ENCODE measurements at regions not wholly inside any gene's neighbourhood (a gene's known extent, or its start where the extent isn't known, plus 50 kb on each side); places are given as distances from the start of the nearest gene placed in this dataset.

GRCh38 chr2:37541516-37541915, 129.9 kb downstream of the CDC42EP3 start:
- DNase-seq (ENCODE audit: low read depth in 1 of 2, low spot score in 1 of 2) = no peak

GRCh38 chr2:37543999-37544557, 127.4 kb downstream of the CDC42EP3 start:
- no peak for DNase-seq (ENCODE audit: low read depth in 1 of 2, low spot score in 1 of 2)

- no peak for DNase-seq (ENCODE audit: low read depth in 1 of 2, low spot score in 1 of 2)
Measured at GRCh38 chr2:37544591-37545031, 126.8 kb downstream of the CDC42EP3 start.

GRCh38 chr2:37549598-37549997, 121.8 kb downstream of the CDC42EP3 start:
- no peak for DNase-seq (ENCODE audit: low read depth in 1 of 2, low spot score in 1 of 2)

- DNase-seq (ENCODE audit: low read depth in 1 of 2, low spot score in 1 of 2) = no peak
Measured at GRCh38 chr2:37550190-37550589, 121.3 kb downstream of the CDC42EP3 start.

- no peak for DNase-seq (ENCODE audit: low read depth in 1 of 2, low spot score in 1 of 2)
Measured at GRCh38 chr2:37551783-37552182, 119.7 kb downstream of the CDC42EP3 start.

GRCh38 chr2:37552339-37552738, 119.1 kb downstream of the CDC42EP3 start:
- DNase-seq (ENCODE audit: low read depth in 1 of 2, low spot score in 1 of 2) = no peak

GRCh38 chr2:37553411-37554154, 117.9 kb downstream of the CDC42EP3 start:
- DNase-seq (ENCODE audit: low read depth in 1 of 2, low spot score in 1 of 2) = no peak

- DNase-seq (ENCODE audit: low read depth in 1 of 2, low spot score in 1 of 2) = no peak
Measured at GRCh38 chr2:37554155-37554510, 117.3 kb downstream of the CDC42EP3 start.

GRCh38 chr2:37554687-37555086, 116.8 kb downstream of the CDC42EP3 start:
- no peak for DNase-seq (ENCODE audit: low read depth in 1 of 2, low spot score in 1 of 2)

GRCh38 chr2:37555457-37555856, 116.0 kb downstream of the CDC42EP3 start:
- no peak for DNase-seq (ENCODE audit: low read depth in 1 of 2, low spot score in 1 of 2)

GRCh38 chr2:37556256-37556655, 115.2 kb downstream of the CDC42EP3 start:
- no peak for DNase-seq (ENCODE audit: low read depth in 1 of 2, low spot score in 1 of 2)

GRCh38 chr2:37558623-37559022, 112.8 kb downstream of the CDC42EP3 start:
- no peak for DNase-seq (ENCODE audit: low read depth in 1 of 2, low spot score in 1 of 2)

GRCh38 chr2:37560241-37560848, 111.1 kb downstream of the CDC42EP3 start:
- no peak for DNase-seq (ENCODE audit: low read depth in 1 of 2, low spot score in 1 of 2)

GRCh38 chr2:37560863-37561614, 110.4 kb downstream of the CDC42EP3 start:
- DNase-seq (ENCODE audit: low read depth in 1 of 2, low spot score in 1 of 2) = no peak

GRCh38 chr2:37561615-37562569, 109.5 kb downstream of the CDC42EP3 start:
- DNase-seq (ENCODE audit: low read depth in 1 of 2, low spot score in 1 of 2) = peak in 1 of 2 donors; percentile 31

- DNase-seq (ENCODE audit: low read depth in 1 of 2, low spot score in 1 of 2) = no peak
Measured at GRCh38 chr2:37563375-37564015, 107.9 kb downstream of the CDC42EP3 start.

- no peak for DNase-seq (ENCODE audit: low read depth in 1 of 2, low spot score in 1 of 2)
Measured at GRCh38 chr2:37564356-37564755, 107.1 kb downstream of the CDC42EP3 start.

GRCh38 chr2:37566517-37566981, 104.9 kb downstream of the CDC42EP3 start:
- no peak for DNase-seq (ENCODE audit: low read depth in 1 of 2, low spot score in 1 of 2)

- no peak for DNase-seq (ENCODE audit: low read depth in 1 of 2, low spot score in 1 of 2)
Measured at GRCh38 chr2:37568565-37568964, 102.9 kb downstream of the CDC42EP3 start.

Measured in activated CD4-positive, alpha-beta T cell treated with anti-CD3 and anti-CD28 coated beads, Interleukin-2, amount 50 U/mL, for 24 hours (primary cell).